Large intestine (tissue), 3 donors: ENCODE measurements at regions not wholly inside any gene's neighbourhood (a gene's known extent, or its start where the extent isn't known, plus 50 kb on each side); places are given as distances from the start of the nearest gene placed in this dataset.

ENCODE experiments used
- DNase-seq, 2 donors: peaks; one replicate each; pipeline versions ENCODE4 v3.0.0 to v3.0.0-alpha.2; 2013
- H3K27ac ChIP-seq: one replicate; pipeline ENCODE4 v1.5.1; 2013; ENCODE audit warnings: low read length
- H3K27me3 ChIP-seq: 2 replicates; pipeline ENCODE4 v1.6.1; 2013; ENCODE audit warnings: low read length; ENCODE audit not compliant: control insufficient read depth, insufficient read depth
- H3K36me3 ChIP-seq: 2 replicates; pipeline ENCODE4 v1.6.1; 2013; ENCODE audit warnings: low read length; ENCODE audit not compliant: control insufficient read depth, insufficient read depth
- H3K4me1 ChIP-seq: one replicate; pipeline ENCODE4 v1.6.1; 2013; ENCODE audit warnings: low read length; ENCODE audit not compliant: control insufficient read depth, insufficient read depth
- H3K4me3 ChIP-seq: one replicate; pipeline ENCODE4 v1.5.1; 2013; ENCODE audit warnings: low read length
- H3K9me3 ChIP-seq: one replicate; pipeline ENCODE4 v1.6.1; 2013; ENCODE audit warnings: mild to moderate bottlenecking, low read depth, low read length, moderate library complexity; ENCODE audit not compliant: control insufficient read depth
- WGBS: methylation state at CpG from one replicate; pipeline ENCODE4 v1.1.5; 2013; ENCODE audit warnings: low lambda C conversion rate; ENCODE audit not compliant: insufficient coverage; 5-methylcytosine and 5-hydroxymethylcytosine counted together

- no peak overlapping the region for H3K27ac ChIP-seq
- H3K27me3 ChIP-seq: no peaks in the 10 kb centered on the region
- no peaks in the 10 kb centered on the region for H3K9me3 ChIP-seq
- H3K36me3 ChIP-seq: no peaks in the 10 kb centered on the region
- no peaks in the 10 kb centered on the region for H3K4me1 ChIP-seq
- 100% methylated on average over 1 of the region's 4 CpGs for WGBS
- H3K4me3 ChIP-seq: no peak overlapping the region
- DNase-seq: no peak
These were observed 185.2 kb downstream of the SOX11 start for GRCh38 chr2:5877360-5877759.

- H3K4me3 ChIP-seq: no peak overlapping the region
- DNase-seq: no peak
- H3K9me3 ChIP-seq: no peaks in the 10 kb centered on the region
- no peaks in the 10 kb centered on the region for H3K36me3 ChIP-seq
- H3K4me1 ChIP-seq: no peaks in the 10 kb centered on the region
- H3K27ac ChIP-seq: no peak overlapping the region
- H3K27me3 ChIP-seq: no peaks in the 10 kb centered on the region
- 22% methylated on average over 3 of the region's 5 CpGs for WGBS
These were observed 193.4 kb downstream of the SOX11 start for GRCh38 chr2:5885451-5886173.

GRCh38 chr2:5886462-5886861 is 194.3 kb downstream of the SOX11 start:
- Histone ChIP-seq H3K4me3 (no peak overlapping the region), H3K9me3 (no peaks in the 10 kb centered on the region), H3K27ac (no peak overlapping the region), H3K36me3 (no peaks in the 10 kb centered on the region), H3K4me1 (no peaks in the 10 kb centered on the region), H3K27me3 (no peaks in the 10 kb centered on the region)
- DNase-seq: no peak
- WGBS: no CpG with 5 or more reads among the region's 6 CpGs

GRCh38 chr2:5888126-5888525 is 195.9 kb downstream of the SOX11 start:
- no peaks in the 10 kb centered on the region for H3K9me3 ChIP-seq
- no peak overlapping the region for H3K27ac ChIP-seq
- no peak overlapping the region for H3K4me3 ChIP-seq
- DNase-seq: no peak
- no peaks in the 10 kb centered on the region for H3K27me3 ChIP-seq
- no peaks in the 10 kb centered on the region for H3K36me3 ChIP-seq
- WGBS: 22% methylated on average over 1 of the region's 1 CpG
- no peaks in the 10 kb centered on the region for H3K4me1 ChIP-seq

- Histone ChIP-seq H3K36me3 (no peaks in the 10 kb centered on the region), H3K9me3 (no peaks in the 10 kb centered on the region), H3K4me3 (no peak overlapping the region), H3K27me3 (no peaks in the 10 kb centered on the region), H3K27ac (no peak overlapping the region), H3K4me1 (no peaks in the 10 kb centered on the region)
- no peak for DNase-seq
- WGBS: no CpG with 5 or more reads among the region's 5 CpGs
These were observed 197.3 kb downstream of the SOX11 start for GRCh38 chr2:5889519-5889918.

- H3K4me1 ChIP-seq: no peaks in the 10 kb centered on the region
- no peaks in the 10 kb centered on the region for H3K27me3 ChIP-seq
- no peaks in the 10 kb centered on the region for H3K36me3 ChIP-seq
- H3K27ac ChIP-seq: no peak overlapping the region
- no CpG with 5 or more reads among the region's 5 CpGs for WGBS
- no peaks in the 10 kb centered on the region for H3K9me3 ChIP-seq
- DNase-seq: no peak
- H3K4me3 ChIP-seq: no peak overlapping the region
These were observed 202.2 kb downstream of the SOX11 start for GRCh38 chr2:5894355-5894754.

GRCh38 chr2:5895284-5895683 is 203.1 kb downstream of the SOX11 start:
- no peaks in the 10 kb centered on the region for H3K36me3 ChIP-seq
- H3K9me3 ChIP-seq: no peaks in the 10 kb centered on the region
- WGBS: 50% methylated on average over 1 of the region's 11 CpGs
- H3K27me3 ChIP-seq: no peaks in the 10 kb centered on the region
- H3K27ac ChIP-seq: no peak overlapping the region
- H3K4me1 ChIP-seq: no peaks in the 10 kb centered on the region
- no peak overlapping the region for H3K4me3 ChIP-seq
- DNase-seq: no peak

- Histone ChIP-seq H3K9me3 (no peaks in the 10 kb centered on the region), H3K36me3 (no peaks in the 10 kb centered on the region), H3K4me3 (no peak overlapping the region), H3K27ac (no peak overlapping the region), H3K27me3 (no peaks in the 10 kb centered on the region), H3K4me1 (no peaks in the 10 kb centered on the region)
- DNase-seq: no peak
- no CpG with 5 or more reads among the region's 5 CpGs for WGBS
These were observed 205.1 kb downstream of the SOX11 start for GRCh38 chr2:5897249-5897648.

GRCh38 chr2:5898667-5899066 is 206.5 kb downstream of the SOX11 start:
- no peak overlapping the region for H3K4me3 ChIP-seq
- no CpG with 5 or more reads among the region's 3 CpGs for WGBS
- H3K27me3 ChIP-seq: no peaks in the 10 kb centered on the region
- no peaks in the 10 kb centered on the region for H3K9me3 ChIP-seq
- no peaks in the 10 kb centered on the region for H3K4me1 ChIP-seq
- H3K36me3 ChIP-seq: no peaks in the 10 kb centered on the region
- DNase-seq: no peak
- H3K27ac ChIP-seq: no peak overlapping the region

- 71% methylated on average over 1 of the region's 2 CpGs for WGBS
- Histone ChIP-seq H3K4me1 (no peaks in the 10 kb centered on the region), H3K36me3 (no peaks in the 10 kb centered on the region), H3K27me3 (no peaks in the 10 kb centered on the region), H3K4me3 (no peak overlapping the region), H3K9me3 (no peaks in the 10 kb centered on the region), H3K27ac (no peak overlapping the region)
- no peak for DNase-seq
These were observed 213.5 kb downstream of the SOX11 start for GRCh38 chr2:5905661-5906060.

- no peak overlapping the region for H3K27ac ChIP-seq
- no peaks in the 10 kb centered on the region for H3K9me3 ChIP-seq
- H3K36me3 ChIP-seq: no peaks in the 10 kb centered on the region
- no peak overlapping the region for H3K4me3 ChIP-seq
- no peaks in the 10 kb centered on the region for H3K27me3 ChIP-seq
- no peaks in the 10 kb centered on the region for H3K4me1 ChIP-seq
- WGBS: no CpG with 5 or more reads among the region's 2 CpGs
- DNase-seq: no peak
These were observed 215.9 kb downstream of the SOX11 start for GRCh38 chr2:5908071-5908470.
